ENCODE measurements at regions not wholly inside any gene's neighbourhood (a gene's known extent, or its start where the extent isn't known, plus 50 kb on each side); places are given as distances from the start of the nearest gene placed in this dataset.

- H3K36me3 ChIP-seq (ENCODE audit: control insufficient read depth, insufficient read depth, low read length), result no peaks in the 10 kb centered on the region
Observed at GRCh38 chr1:17929224-17929623, 174.1 kb downstream of the ACTL8 start.

GRCh38 chr1:17930635-17931034, 175.5 kb downstream of the ACTL8 start:
- Histone ChIP-seq H3K36me3 (ENCODE audit: control insufficient read depth, insufficient read depth, low read length) (no peaks in the 10 kb centered on the region), H2BK5ac (ENCODE audit: low read length) (no peak overlapping the region), H3K18ac (ENCODE audit: low read length) (no peak overlapping the region), H3K4me1 (ENCODE audit: control insufficient read depth, low read depth, low read length) (peaks cover 2% of the 10 kb centered on the region), H4K5ac (ENCODE audit: low read length) (no peak overlapping the region), H3K4me2 (ENCODE audit: low read length) (no peak overlapping the region), H3K27me3 (ENCODE audit: insufficient read depth, low read length, poor library complexity) (no peaks in the 10 kb centered on the region), H2AK5ac (ENCODE audit: low read length) (no peak overlapping the region), H3K79me1 (ENCODE audit: low read length) (no peaks in the 10 kb centered on the region), H3K23ac (ENCODE audit: low read length) (no peak overlapping the region), H4K8ac (ENCODE audit: low read depth, low read length) (no peak overlapping the region), H3K9ac (ENCODE audit: low read length) (no peak overlapping the region), H3K56ac (ENCODE audit: low read length) (no peak overlapping the region), H2BK120ac (ENCODE audit: low read depth, low read length) (no peak overlapping the region), H3K4ac (ENCODE audit: low read depth, low read length) (no peak overlapping the region), H3K4me3 (ENCODE audit: low read length) (no peak overlapping the region), H3K79me2 (ENCODE audit: control insufficient read depth, insufficient read depth, low read length) (no peaks in the 10 kb centered on the region), H2BK15ac (replicated peaks; ENCODE audit: low read depth) (no peak overlapping the region), H3K27ac (ENCODE audit: low read depth, low read length) (no peak overlapping the region)
- WGBS (ENCODE audit: extremely low coverage, insufficient coverage, low lambda C conversion rate), result no CpG with 5 or more reads among the region's 4 CpGs
- no peak for DNase-seq

More at GRCh38 chr1:17929224-17929623, 174.1 kb downstream of the ACTL8 start:
- Histone ChIP-seq H3K79me1 (ENCODE audit: low read length) (no peaks in the 10 kb centered on the region), H2BK15ac (replicated peaks; ENCODE audit: low read depth) (no peak overlapping the region), H3K4me2 (ENCODE audit: low read length) (no peak overlapping the region), H3K56ac (ENCODE audit: low read length) (no peak overlapping the region), H4K8ac (ENCODE audit: low read depth, low read length) (no peak overlapping the region), H3K4me1 (ENCODE audit: control insufficient read depth, low read depth, low read length) (no peaks in the 10 kb centered on the region), H2BK5ac (ENCODE audit: low read length) (no peak overlapping the region), H3K23ac (ENCODE audit: low read length) (no peak overlapping the region), H3K18ac (ENCODE audit: low read length) (no peak overlapping the region), H3K9ac (ENCODE audit: low read length) (no peak overlapping the region), H2BK120ac (ENCODE audit: low read depth, low read length) (no peak overlapping the region), H4K5ac (ENCODE audit: low read length) (no peak overlapping the region), H3K79me2 (ENCODE audit: control insufficient read depth, insufficient read depth, low read length) (no peaks in the 10 kb centered on the region), H3K27me3 (ENCODE audit: insufficient read depth, low read length, poor library complexity) (no peaks in the 10 kb centered on the region), H3K4me3 (ENCODE audit: low read length) (no peak overlapping the region), H2AK5ac (ENCODE audit: low read length) (no peak overlapping the region), H3K4ac (ENCODE audit: low read depth, low read length) (no peak overlapping the region), H3K27ac (ENCODE audit: low read depth, low read length) (no peak overlapping the region)
- no peak for DNase-seq
- WGBS (ENCODE audit: extremely low coverage, insufficient coverage, low lambda C conversion rate), result no CpG with 5 or more reads among the region's 6 CpGs

GRCh38 chr1:17932164-17932563, 175.4 kb upstream of the IGSF21 start:
- no peak overlapping the region for H2BK15ac ChIP-seq (replicated peaks; ENCODE audit: low read depth)
- H2BK120ac ChIP-seq (ENCODE audit: low read depth, low read length), result no peak overlapping the region
- no peaks in the 10 kb centered on the region for H3K79me2 ChIP-seq (ENCODE audit: control insufficient read depth, insufficient read depth, low read length)
- peaks cover 2% of the 10 kb centered on the region for H3K4me1 ChIP-seq (ENCODE audit: control insufficient read depth, low read depth, low read length)
- H3K27me3 ChIP-seq (ENCODE audit: insufficient read depth, low read length, poor library complexity), result no peaks in the 10 kb centered on the region
- no peak for DNase-seq
- H3K23ac ChIP-seq (ENCODE audit: low read length), result no peak overlapping the region
- H4K8ac ChIP-seq (ENCODE audit: low read depth, low read length), result no peak overlapping the region
- no peaks in the 10 kb centered on the region for H3K79me1 ChIP-seq (ENCODE audit: low read length)
- no peak overlapping the region for H2AK5ac ChIP-seq (ENCODE audit: low read length)
- no peak overlapping the region for H3K4ac ChIP-seq (ENCODE audit: low read depth, low read length)
- no peak overlapping the region for H3K4me2 ChIP-seq (ENCODE audit: low read length)
- no peak overlapping the region for H3K27ac ChIP-seq (ENCODE audit: low read depth, low read length)
- H3K4me3 ChIP-seq (ENCODE audit: low read length), result no peak overlapping the region
- H3K18ac ChIP-seq (ENCODE audit: low read length), result no peak overlapping the region
- H3K36me3 ChIP-seq (ENCODE audit: control insufficient read depth, insufficient read depth, low read length), result no peaks in the 10 kb centered on the region
- no peak overlapping the region for H4K5ac ChIP-seq (ENCODE audit: low read length)
- no CpG with 5 or more reads among the region's 4 CpGs for WGBS (ENCODE audit: extremely low coverage, insufficient coverage, low lambda C conversion rate)
- no peak overlapping the region for H3K56ac ChIP-seq (ENCODE audit: low read length)
- H2BK5ac ChIP-seq (ENCODE audit: low read length), result no peak overlapping the region
- H3K9ac ChIP-seq (ENCODE audit: low read length), result no peak overlapping the region

- H3K27me3 ChIP-seq (ENCODE audit: insufficient read depth, low read length, poor library complexity), result no peaks in the 10 kb centered on the region
- H2BK120ac ChIP-seq (ENCODE audit: low read depth, low read length), result no peak overlapping the region
- no peak overlapping the region for H2BK15ac ChIP-seq (replicated peaks; ENCODE audit: low read depth)
- H3K79me2 ChIP-seq (ENCODE audit: control insufficient read depth, insufficient read depth, low read length), result no peaks in the 10 kb centered on the region
- no peak overlapping the region for H3K27ac ChIP-seq (ENCODE audit: low read depth, low read length)
- H2BK5ac ChIP-seq (ENCODE audit: low read length), result no peak overlapping the region
- DNase-seq, result no peak
- no peak overlapping the region for H3K4me2 ChIP-seq (ENCODE audit: low read length)
- no peak overlapping the region for H4K5ac ChIP-seq (ENCODE audit: low read length)
- H3K4me3 ChIP-seq (ENCODE audit: low read length), result no peak overlapping the region
- H3K36me3 ChIP-seq (ENCODE audit: control insufficient read depth, insufficient read depth, low read length), result no peaks in the 10 kb centered on the region
- H4K8ac ChIP-seq (ENCODE audit: low read depth, low read length), result no peak overlapping the region
- no peaks in the 10 kb centered on the region for H3K79me1 ChIP-seq (ENCODE audit: low read length)
- no peak overlapping the region for H3K18ac ChIP-seq (ENCODE audit: low read length)
- no CpG with 5 or more reads among the region's 7 CpGs for WGBS (ENCODE audit: extremely low coverage, insufficient coverage, low lambda C conversion rate)
- no peak overlapping the region for H3K9ac ChIP-seq (ENCODE audit: low read length)
- peaks cover 2% of the 10 kb centered on the region for H3K4me1 ChIP-seq (ENCODE audit: control insufficient read depth, low read depth, low read length)
- no peak overlapping the region for H3K4ac ChIP-seq (ENCODE audit: low read depth, low read length)
- H3K56ac ChIP-seq (ENCODE audit: low read length), result no peak overlapping the region
- no peak overlapping the region for H2AK5ac ChIP-seq (ENCODE audit: low read length)
- H3K23ac ChIP-seq (ENCODE audit: low read length), result no peak overlapping the region
Observed at GRCh38 chr1:17933501-17933900, 174.1 kb upstream of the IGSF21 start.

- Histone ChIP-seq H4K5ac (ENCODE audit: low read length) (no peak overlapping the region), H2BK120ac (ENCODE audit: low read depth, low read length) (no peak overlapping the region), H3K4me2 (ENCODE audit: low read length) (no peak overlapping the region), H3K4me3 (ENCODE audit: low read length) (no peak overlapping the region), H3K36me3 (ENCODE audit: control insufficient read depth, insufficient read depth, low read length) (no peaks in the 10 kb centered on the region), H3K27me3 (ENCODE audit: insufficient read depth, low read length, poor library complexity) (no peaks in the 10 kb centered on the region), H3K9ac (ENCODE audit: low read length) (no peak overlapping the region), H3K79me1 (ENCODE audit: low read length) (no peaks in the 10 kb centered on the region), H3K4ac (ENCODE audit: low read depth, low read length) (no peak overlapping the region), H2BK5ac (ENCODE audit: low read length) (no peak overlapping the region), H2AK5ac (ENCODE audit: low read length) (no peak overlapping the region), H3K79me2 (ENCODE audit: control insufficient read depth, insufficient read depth, low read length) (no peaks in the 10 kb centered on the region), H3K4me1 (ENCODE audit: control insufficient read depth, low read depth, low read length) (peaks cover 2% of the 10 kb centered on the region), H3K18ac (ENCODE audit: low read length) (no peak overlapping the region), H3K23ac (ENCODE audit: low read length) (no peak overlapping the region), H3K27ac (ENCODE audit: low read depth, low read length) (no peak overlapping the region), H2BK15ac (replicated peaks; ENCODE audit: low read depth) (no peak overlapping the region), H3K56ac (ENCODE audit: low read length) (no peak overlapping the region), H4K8ac (ENCODE audit: low read depth, low read length) (no peak overlapping the region)
- no CpG with 5 or more reads among the region's 5 CpGs for WGBS (ENCODE audit: extremely low coverage, insufficient coverage, low lambda C conversion rate)
- DNase-seq, result no peak
Observed at GRCh38 chr1:17933971-17934370, 173.6 kb upstream of the IGSF21 start.

- DNase-seq, result no peak
- no peaks in the 10 kb centered on the region for H3K79me2 ChIP-seq (ENCODE audit: control insufficient read depth, insufficient read depth, low read length)
- no peak overlapping the region for H3K4ac ChIP-seq (ENCODE audit: low read depth, low read length)
- no peaks in the 10 kb centered on the region for H3K79me1 ChIP-seq (ENCODE audit: low read length)
- H3K56ac ChIP-seq (ENCODE audit: low read length), result no peak overlapping the region
- no peak overlapping the region for H2BK15ac ChIP-seq (replicated peaks; ENCODE audit: low read depth)
- no peak overlapping the region for H3K4me2 ChIP-seq (ENCODE audit: low read length)
- H4K5ac ChIP-seq (ENCODE audit: low read length), result no peak overlapping the region
- no CpG with 5 or more reads among the region's 6 CpGs for WGBS (ENCODE audit: extremely low coverage, insufficient coverage, low lambda C conversion rate)
- no peak overlapping the region for H2BK5ac ChIP-seq (ENCODE audit: low read length)
- no peak overlapping the region for H3K4me3 ChIP-seq (ENCODE audit: low read length)
- no peaks in the 10 kb centered on the region for H3K36me3 ChIP-seq (ENCODE audit: control insufficient read depth, insufficient read depth, low read length)
- H3K27me3 ChIP-seq (ENCODE audit: insufficient read depth, low read length, poor library complexity), result no peaks in the 10 kb centered on the region
- H3K23ac ChIP-seq (ENCODE audit: low read length), result no peak overlapping the region
- no peak overlapping the region for H4K8ac ChIP-seq (ENCODE audit: low read depth, low read length)
- no peak overlapping the region for H3K18ac ChIP-seq (ENCODE audit: low read length)
- H2AK5ac ChIP-seq (ENCODE audit: low read length), result no peak overlapping the region
- H3K9ac ChIP-seq (ENCODE audit: low read length), result no peak overlapping the region
- H3K4me1 ChIP-seq (ENCODE audit: control insufficient read depth, low read depth, low read length), result peaks cover 2% of the 10 kb centered on the region
- H3K27ac ChIP-seq (ENCODE audit: low read depth, low read length), result no peak overlapping the region
- H2BK120ac ChIP-seq (ENCODE audit: low read depth, low read length), result no peak overlapping the region
Observed at GRCh38 chr1:17935230-17935629, 172.4 kb upstream of the IGSF21 start.
